Transverse colon (tissue), 4 donors: ENCODE measurements at regions not wholly inside any gene's neighbourhood (a gene's known extent, or its start where the extent isn't known, plus 50 kb on each side); places are given as distances from the start of the nearest gene placed in this dataset.
"Not testable (repeated sequence)": the region's sequence is repeated elsewhere in the genome, so short reads cannot be mapped to it uniquely, and the experiment has no call there.

Experiments
- DNase-seq: peaks from one replicate; pipeline ENCODE4 v3.0.0-alpha.2; 2019
- H3K27ac ChIP-seq, 4 donors: fragments of 200-600 bp; sonication (generic); 2 replicates each; pipeline ENCODE4 v1.5.1; 2016 to 2018; ENCODE audit warnings: inconsistent platforms in 4 of 4
- H3K27me3 ChIP-seq: fragments of 200-600 bp; sonication (generic); 2 replicates; pipeline ENCODE4 v1.5.1; 2017; ENCODE audit warnings: inconsistent platforms
- H3K36me3 ChIP-seq, 4 donors: fragments of 200-600 bp; sonication (generic); 2 replicates each; pipeline ENCODE4 v1.5.1; 2017 to 2019; ENCODE audit warnings: inconsistent platforms in 4 of 4
- H3K4me1 ChIP-seq, 4 donors: fragments of 200-600 bp; sonication (generic); 2 replicates each; pipeline ENCODE4 v1.5.1; 2017 to 2020; ENCODE audit warnings: inconsistent platforms in 4 of 4
- H3K4me3 ChIP-seq, 4 donors: fragments of 200-600 bp; sonication (generic); 1 replicate in 1 of 4; 2 replicates in 3 of 4; pipeline versions ENCODE4 v1.5.1 to v1.6.1; 2017 to 2019; ENCODE audit warnings: inconsistent platforms in 4 of 4
- H3K9me3 ChIP-seq, 2 donors: fragments of 200-600 bp; sonication (generic); 2 replicates each; pipeline ENCODE4 v1.5.1; 2017 to 2019; ENCODE audit warnings: inconsistent platforms in 2 of 2
- EP300 ChIP-seq: sonication (generic); formaldehyde crosslinking; IDR thresholded peaks from one replicate; pipeline ENCODE4 v1.6.1; 2017; ENCODE audit warnings: antibody characterized with exemption, low read depth
- POLR2A ChIP-seq: fragments of 450-650 bp; IDR thresholded peaks from one replicate; pipeline ENCODE4 v1.6.1; 2016; ENCODE audit warnings: antibody characterized with exemption, mild to moderate bottlenecking, moderate library complexity
- POLR2AphosphoS5 ChIP-seq, 3 donors: sonication (generic); formaldehyde crosslinking; IDR thresholded peaks; one replicate each; pipeline ENCODE4 v1.6.1; 2016; ENCODE audit warnings: antibody characterized with exemption in 3 of 3
- WGBS, 2 donors: methylation state at CpG; one replicate each; pipeline ENCODE4 v1.1.5; 2018; ENCODE audit warnings: low coverage in 1 of 2; 5-methylcytosine and 5-hydroxymethylcytosine counted together
- in situ Hi-C, 4 donors: fragments of 200-750 bp; cut with MboI; loops; one replicate each; pipeline versions ENCODE4 v1.15.0 to v1.15.1; 2017; ENCODE audit warnings: low sequenced_read_pairs in 3 of 4, low pct_ligation_motif_present in 1 of 4, low pct_unique_long_range_greater_than_20kb in 1 of 4
- intact Hi-C: fragments of 100-400 bp; cut with DNase I; formaldehyde crosslinking; loops from one replicate; pipeline ENCODE4 v1.15.1; 2023; ENCODE audit warnings: low total_unique reads
- TF ChIP-seq, protein P1 (sequence below), 5 experiments: fragments of 200-600 bp in 3 of 5; fragments of 450-650 bp in 2 of 5; sonication (generic) in 3 of 5; IDR thresholded peaks; 1 replicate in 2 of 5; 2 replicates in 3 of 5; pipeline ENCODE4 v1.5.1; 2016 to 2017; ENCODE audit warnings: antibody characterized with exemption in 5 of 5, inconsistent platforms in 3 of 5, mild to moderate bottlenecking in 2 of 5, moderate library complexity in 1 of 5

- H3K4me3 ChIP-seq = no peak overlapping the region
- in situ Hi-C loops = no loop called here
- WGBS, 2 donors = 54% methylated on average over 4 of the region's 4 CpGs; no CpG with 5 or more reads in 1 of the 2 donors
- no peaks in the 10 kb centered on the region for H3K36me3 ChIP-seq
- H3K27me3 ChIP-seq = no peaks in the 10 kb centered on the region
- intact Hi-C loops = no loop called here
- H3K4me1 ChIP-seq = no peaks in the 10 kb centered on the region
- no peaks in the 10 kb centered on the region for H3K9me3 ChIP-seq
- H3K27ac ChIP-seq = no peak overlapping the region
- TF ChIP-seq EP300 = no peak
- no peak for TF ChIP-seq POLR2A
- DNase-seq = no peak
Measured at GRCh38 chrX:44055638-44056037, 82.4 kb upstream of the NDP start.

DNA sequence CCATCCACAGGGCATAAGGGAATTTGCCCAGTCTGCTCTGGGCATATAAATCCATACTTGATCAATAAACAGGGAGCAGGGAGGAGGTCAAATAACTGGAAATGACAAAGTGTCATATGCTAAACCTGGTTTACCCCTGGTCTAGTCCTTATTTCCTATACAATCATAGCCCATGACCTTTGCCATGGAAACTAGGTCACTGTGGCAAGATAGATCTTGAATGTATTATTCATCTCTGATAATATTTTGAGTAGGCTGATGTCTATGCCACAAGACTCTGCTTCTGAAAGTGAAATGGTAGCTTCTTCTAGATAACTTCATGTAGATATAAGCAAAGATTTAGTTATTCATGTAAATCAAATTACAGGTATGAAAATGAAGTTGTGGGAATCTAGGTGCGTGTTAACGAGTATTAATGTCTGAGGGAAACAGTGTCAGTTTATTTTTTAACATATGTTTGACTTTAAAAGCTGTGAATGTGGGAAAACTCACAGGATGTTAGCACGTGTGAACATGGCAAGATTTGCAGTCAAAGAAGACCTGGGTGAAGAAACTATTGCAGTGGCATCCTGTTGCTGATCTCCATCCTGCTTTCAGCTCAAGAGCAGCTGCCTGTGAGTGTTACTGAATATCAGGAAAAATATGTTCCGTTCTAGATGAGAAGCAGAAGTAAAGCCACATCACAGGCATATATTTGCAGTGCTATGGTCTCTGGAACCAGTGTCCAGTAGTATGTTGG lies 81.8 kb upstream of the NDP start:
- 77 to 82% methylated on average over 3 to 4 of the region's 4 CpGs for WGBS, 2 donors
- Histone ChIP-seq H3K27me3 (no peaks in the 10 kb centered on the region), H3K4me3 (no peak overlapping the region), H3K9me3 (no peaks in the 10 kb centered on the region), H3K27ac (no peak overlapping the region), H3K4me1 (no peaks in the 10 kb centered on the region), H3K36me3 (no peaks in the 10 kb centered on the region)
- in situ Hi-C loops = no loop called here
- no peak for TF ChIP-seq POLR2AphosphoS5 (IDR thresholded peaks at IDR 0.05)
- TF ChIP-seq POLR2A = no peak
- no peak for TF ChIP-seq EP300
- TF ChIP-seq, protein P1, sequence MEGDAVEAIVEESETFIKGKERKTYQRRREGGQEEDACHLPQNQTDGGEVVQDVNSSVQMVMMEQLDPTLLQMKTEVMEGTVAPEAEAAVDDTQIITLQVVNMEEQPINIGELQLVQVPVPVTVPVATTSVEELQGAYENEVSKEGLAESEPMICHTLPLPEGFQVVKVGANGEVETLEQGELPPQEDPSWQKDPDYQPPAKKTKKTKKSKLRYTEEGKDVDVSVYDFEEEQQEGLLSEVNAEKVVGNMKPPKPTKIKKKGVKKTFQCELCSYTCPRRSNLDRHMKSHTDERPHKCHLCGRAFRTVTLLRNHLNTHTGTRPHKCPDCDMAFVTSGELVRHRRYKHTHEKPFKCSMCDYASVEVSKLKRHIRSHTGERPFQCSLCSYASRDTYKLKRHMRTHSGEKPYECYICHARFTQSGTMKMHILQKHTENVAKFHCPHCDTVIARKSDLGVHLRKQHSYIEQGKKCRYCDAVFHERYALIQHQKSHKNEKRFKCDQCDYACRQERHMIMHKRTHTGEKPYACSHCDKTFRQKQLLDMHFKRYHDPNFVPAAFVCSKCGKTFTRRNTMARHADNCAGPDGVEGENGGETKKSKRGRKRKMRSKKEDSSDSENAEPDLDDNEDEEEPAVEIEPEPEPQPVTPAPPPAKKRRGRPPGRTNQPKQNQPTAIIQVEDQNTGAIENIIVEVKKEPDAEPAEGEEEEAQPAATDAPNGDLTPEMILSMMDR (IDR thresholded peaks at IDR 0.05) = no peak
- intact Hi-C loops = no loop called here
- DNase-seq = no peak

DNA sequence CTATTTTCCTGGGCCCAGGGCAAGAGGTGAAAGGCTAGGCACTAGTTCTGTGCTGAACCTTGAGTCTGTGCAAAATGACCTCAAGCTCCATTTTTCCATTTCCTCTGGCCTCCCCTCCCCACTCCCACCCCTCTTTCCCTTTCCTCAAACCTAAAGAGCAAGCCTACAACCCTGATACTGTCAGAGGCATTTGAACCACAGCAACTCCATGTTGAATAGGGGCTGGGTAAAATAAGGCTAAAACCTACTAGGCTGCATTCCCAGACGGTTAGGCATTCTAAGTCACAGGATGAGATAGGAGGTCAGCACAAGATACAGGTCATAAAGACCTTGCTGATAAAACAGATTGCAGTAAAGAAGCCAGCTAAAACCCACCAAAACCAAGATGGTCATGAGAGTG lies 71.9 kb upstream of the NDP start:
- H3K4me3 ChIP-seq, H3K36me3 ChIP-seq, H3K27ac ChIP-seq, H3K9me3 ChIP-seq, DNase-seq, H3K27me3 ChIP-seq, H3K4me1 ChIP-seq, in situ Hi-C loops, intact Hi-C loops: not testable (repeated sequence)
- 87% methylated on average over 1 of the region's 1 CpG; no CpG with 5 or more reads in 1 of the 2 donors for WGBS, 2 donors

DNA sequence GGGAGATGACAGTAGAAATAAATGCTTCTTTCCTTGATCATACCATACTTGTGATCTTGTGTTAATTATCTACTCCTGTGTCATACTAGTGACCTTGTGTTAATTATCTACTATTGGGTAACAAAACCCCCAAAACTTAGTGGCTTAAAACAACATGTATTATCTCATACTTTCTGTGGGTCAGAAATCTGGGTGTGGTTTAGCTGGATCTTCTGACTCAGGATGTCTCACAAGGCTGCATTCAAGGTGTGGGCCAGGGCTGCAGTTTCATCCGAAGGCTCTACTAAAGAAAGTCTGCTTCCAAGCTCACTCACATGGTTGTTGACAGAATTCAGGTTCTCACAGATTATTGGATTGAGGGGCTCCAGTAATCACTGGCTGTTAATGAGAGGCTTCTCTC lies 70.3 kb upstream of the NDP start:
- no peaks in the 10 kb centered on the region for H3K27me3 ChIP-seq
- H3K9me3 ChIP-seq = no peaks in the 10 kb centered on the region
- intact Hi-C loops = no loop called here
- H3K27ac ChIP-seq = no peak overlapping the region
- no peaks in the 10 kb centered on the region for H3K4me1 ChIP-seq
- WGBS, 2 donors = 90% methylated on average over 1 of the region's 1 CpG; no CpG with 5 or more reads in 1 of the 2 donors
- no peak overlapping the region for H3K4me3 ChIP-seq
- DNase-seq = no peak
- TF ChIP-seq POLR2AphosphoS5 (IDR thresholded peaks at IDR 0.05) (no peak), POLR2A (no peak), EP300 (no peak)
- TF ChIP-seq, protein P1 (IDR thresholded peaks at IDR 0.05) = no peak
- no peaks in the 10 kb centered on the region for H3K36me3 ChIP-seq
- in situ Hi-C loops = no loop called here

DNA sequence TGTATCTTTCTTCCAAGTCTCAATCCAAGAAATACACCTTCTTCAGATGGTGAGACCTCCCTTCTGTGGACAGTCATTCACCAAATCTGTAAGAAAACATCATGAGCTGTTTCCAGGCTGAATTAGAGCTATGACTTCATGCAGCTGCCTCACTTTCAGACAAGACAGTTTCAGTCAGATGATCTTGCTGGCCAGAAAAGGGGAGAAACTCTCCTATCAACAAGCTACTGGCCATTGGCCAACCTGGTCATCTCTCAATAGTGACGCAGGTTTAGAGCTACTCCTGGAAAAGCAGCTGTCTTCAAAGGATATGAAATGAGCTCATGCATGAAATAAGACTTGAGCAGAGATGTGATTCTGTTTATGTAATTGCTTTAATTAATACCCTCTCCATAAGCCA lies 69.6 kb upstream of the NDP start:
- in situ Hi-C loops = no loop called here
- DNase-seq = no peak
- TF ChIP-seq, protein P1 (IDR thresholded peaks at IDR 0.05) = no peak
- TF ChIP-seq EP300 (no peak), POLR2A (no peak), POLR2AphosphoS5 (IDR thresholded peaks at IDR 0.05) (no peak)
- intact Hi-C loops = no loop called here
- Histone ChIP-seq H3K4me1 (no peaks in the 10 kb centered on the region), H3K9me3 (no peaks in the 10 kb centered on the region), H3K27ac (no peak overlapping the region), H3K36me3 (no peaks in the 10 kb centered on the region), H3K27me3 (no peaks in the 10 kb centered on the region), H3K4me3 (no peak overlapping the region)
- WGBS, 2 donors = 77% methylated on average over 1 of the region's 1 CpG; no CpG with 5 or more reads in 1 of the 2 donors
